Ovary (tissue), 7 donors: ENCODE measurements at regions not wholly inside any gene's neighbourhood (a gene's known extent, or its start where the extent isn't known, plus 50 kb on each side); places are given as distances from the start of the nearest gene placed in this dataset.

Experiments
- DNase-seq, 5 donors: peaks; one replicate each; pipeline ENCODE4 v3.0.0-alpha.2; 2019 to 2020
- H3K27ac ChIP-seq, 2 donors: fragments of 200-600 bp; one replicate each; pipeline versions ENCODE4 v1.5.1 to v1.8.0; 2019 to 2022
- H3K27me3 ChIP-seq: fragments of 200-600 bp; one replicate; pipeline ENCODE4 v1.8.0; 2022
- H3K36me3 ChIP-seq: fragments of 200-600 bp; sonication (generic); one replicate; pipeline ENCODE4 v1.5.1; 2019
- H3K4me1 ChIP-seq: one replicate; pipeline ENCODE4 v1.8.1; 2013; ENCODE audit warnings: mild to moderate bottlenecking, moderate library complexity; ENCODE audit not compliant: insufficient read depth
- H3K4me3 ChIP-seq: fragments of 200-600 bp; sonication (generic); one replicate; pipeline ENCODE4 v1.5.1; 2017
- H3K9me3 ChIP-seq, 2 donors: fragments of 200-600 bp in 1 of 2; sonication (generic) in 1 of 2; one replicate each; pipeline versions ENCODE4 v1.5.1 to v1.8.1; 2013 to 2019; ENCODE audit warnings: mild to moderate bottlenecking in 1 of 2, moderate library complexity in 1 of 2
- EP300 ChIP-seq: sonication (generic); formaldehyde crosslinking; IDR thresholded peaks from one replicate; pipeline ENCODE4 v1.6.1; 2017; ENCODE audit warnings: antibody characterized with exemption
- POLR2A ChIP-seq: fragments of 450-650 bp; IDR thresholded peaks from one replicate; pipeline ENCODE4 v1.6.1; 2017; ENCODE audit warnings: antibody characterized with exemption, mild to moderate bottlenecking, moderate library complexity
- WGBS, 3 donors: extraction: QIAGEN DNeasy Blood & Tissue Kit in 1 of 3; methylation state at CpG; one replicate each; pipeline versions ENCODE4 v1.1.5 to v1.1.7; 2013 to 2017; 5-methylcytosine and 5-hydroxymethylcytosine counted together
- intact Hi-C, 4 donors: fragments of 100-400 bp; cut with DNase I; formaldehyde crosslinking; loops; one replicate each; pipeline versions ENCODE4 v1.11.0 to v1.15.1; 2022 to 2023
- TF ChIP-seq, protein P1 (sequence below), 3 donors: fragments of 450-650 bp in 2 of 3; fragments of 200-600 bp in 1 of 3; IDR thresholded peaks; one replicate each; pipeline versions ENCODE4 v1.5.1 to v1.8.0; 2016 to 2022; ENCODE audit warnings: antibody characterized with exemption in 3 of 3, mild to moderate bottlenecking in 1 of 3
- donor health status: DM: no; HTN: no; CAD: no; lungs with moderate emphysema.
- donor health status: DM: no; HTN: no; CAD: no.
- donor health status: Bipolar disorder and iron deficiency.
- donor health status: DM: no; HTN: no; CAD: no.
- donor health status: DM: yes; HTN: yes; CAD: no.

DNA sequence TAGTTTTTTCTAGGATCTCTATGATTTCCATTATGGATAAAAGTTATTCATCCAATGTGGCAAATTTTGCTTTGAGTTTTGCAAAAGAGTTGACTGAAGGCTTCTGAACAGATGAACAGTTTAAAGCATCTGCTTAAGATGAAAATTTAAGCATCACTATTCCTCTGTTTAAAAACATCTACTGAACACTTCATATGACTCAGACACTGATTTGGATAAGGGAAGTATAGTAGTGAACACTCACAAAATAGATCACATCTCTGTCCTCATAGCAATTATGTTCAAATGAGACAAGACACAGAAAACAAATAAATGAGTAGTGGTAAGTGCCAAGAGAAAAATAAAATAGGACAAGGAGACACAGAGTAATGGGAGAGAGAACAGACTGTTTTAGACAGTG lies 157.3 kb downstream of the MBL2 start:
- Histone ChIP-seq H3K36me3 (no peaks in the 10 kb centered on the region), H3K4me1 (no peaks in the 10 kb centered on the region), H3K4me3 (no peak overlapping the region), H3K9me3 (no peaks in the 10 kb centered on the region), H3K27ac (no peak overlapping the region), H3K27me3 (no peaks in the 10 kb centered on the region)
- TF ChIP-seq EP300 (no peak), POLR2A (no peak)
- TF ChIP-seq, protein P1, sequence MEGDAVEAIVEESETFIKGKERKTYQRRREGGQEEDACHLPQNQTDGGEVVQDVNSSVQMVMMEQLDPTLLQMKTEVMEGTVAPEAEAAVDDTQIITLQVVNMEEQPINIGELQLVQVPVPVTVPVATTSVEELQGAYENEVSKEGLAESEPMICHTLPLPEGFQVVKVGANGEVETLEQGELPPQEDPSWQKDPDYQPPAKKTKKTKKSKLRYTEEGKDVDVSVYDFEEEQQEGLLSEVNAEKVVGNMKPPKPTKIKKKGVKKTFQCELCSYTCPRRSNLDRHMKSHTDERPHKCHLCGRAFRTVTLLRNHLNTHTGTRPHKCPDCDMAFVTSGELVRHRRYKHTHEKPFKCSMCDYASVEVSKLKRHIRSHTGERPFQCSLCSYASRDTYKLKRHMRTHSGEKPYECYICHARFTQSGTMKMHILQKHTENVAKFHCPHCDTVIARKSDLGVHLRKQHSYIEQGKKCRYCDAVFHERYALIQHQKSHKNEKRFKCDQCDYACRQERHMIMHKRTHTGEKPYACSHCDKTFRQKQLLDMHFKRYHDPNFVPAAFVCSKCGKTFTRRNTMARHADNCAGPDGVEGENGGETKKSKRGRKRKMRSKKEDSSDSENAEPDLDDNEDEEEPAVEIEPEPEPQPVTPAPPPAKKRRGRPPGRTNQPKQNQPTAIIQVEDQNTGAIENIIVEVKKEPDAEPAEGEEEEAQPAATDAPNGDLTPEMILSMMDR (IDR thresholded peaks at IDR 0.05), result no peak
- DNase-seq, result no peak
- intact Hi-C loops, result no loop called here

GRCh38 chr10:52615756-52616394 lies 156.7 kb downstream of the MBL2 start:
- H3K27me3 ChIP-seq, result no peaks in the 10 kb centered on the region
- H3K4me3 ChIP-seq, result no peak overlapping the region
- WGBS, 3 donors, result 69 to 76% (median 73%) methylated on average over 3 of the region's 3 CpGs
- no peaks in the 10 kb centered on the region for H3K36me3 ChIP-seq
- H3K27ac ChIP-seq, result no peak overlapping the region
- intact Hi-C loops, result no loop called here
- DNase-seq, result no peak
- H3K4me1 ChIP-seq, result no peaks in the 10 kb centered on the region
- H3K9me3 ChIP-seq, result no peaks in the 10 kb centered on the region
- TF ChIP-seq, protein P1 (IDR thresholded peaks at IDR 0.05), result no peak
- TF ChIP-seq POLR2A (no peak), EP300 (no peak)

GRCh38 chr10:52616395-52616764 lies 156.2 kb downstream of the MBL2 start:
- no peak for DNase-seq
- no peaks in the 10 kb centered on the region for H3K4me1 ChIP-seq
- no peak overlapping the region for H3K4me3 ChIP-seq
- TF ChIP-seq EP300 (no peak), POLR2A (no peak)
- TF ChIP-seq, protein P1 (IDR thresholded peaks at IDR 0.05), result no peak
- intact Hi-C loops, result no loop called here
- no peaks in the 10 kb centered on the region for H3K27me3 ChIP-seq
- no peaks in the 10 kb centered on the region for H3K9me3 ChIP-seq
- no peak overlapping the region for H3K27ac ChIP-seq
- 0 to 87% (median 73%) methylated on average over 1 of the region's 1 CpG for WGBS, 3 donors
- H3K36me3 ChIP-seq, result no peaks in the 10 kb centered on the region

GRCh38 chr10:52617346-52617745 lies 155.2 kb downstream of the MBL2 start:
- intact Hi-C loops, result no loop called here
- DNase-seq, result no peak
- TF ChIP-seq EP300, result no peak
- Histone ChIP-seq H3K4me1 (no peaks in the 10 kb centered on the region), H3K27ac (no peak overlapping the region), H3K27me3 (no peaks in the 10 kb centered on the region), H3K4me3 (no peak overlapping the region), H3K36me3 (no peaks in the 10 kb centered on the region), H3K9me3 (no peaks in the 10 kb centered on the region)
- WGBS, 3 donors, result 82 to 95% (median 84%) methylated on average over 1 of the region's 1 CpG

DNA sequence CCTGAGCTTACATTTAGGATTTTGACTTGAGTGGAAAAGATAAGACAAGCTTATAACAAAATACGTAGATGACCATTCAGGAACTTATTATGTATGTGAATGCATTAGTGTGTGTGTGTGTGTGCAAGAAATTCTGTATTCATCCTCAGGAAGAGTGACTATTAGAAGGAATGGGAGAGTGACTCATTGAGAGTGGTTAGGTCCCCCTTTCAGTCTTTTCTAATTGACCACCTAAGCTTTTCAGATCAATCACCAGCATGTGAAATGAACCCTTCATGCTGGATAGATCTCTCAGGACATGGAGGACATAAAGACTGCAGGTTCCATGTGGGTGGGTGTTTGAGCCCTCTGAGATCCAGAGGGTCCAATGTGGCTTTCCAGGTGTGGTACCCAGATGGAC lies 153.5 kb downstream of the MBL2 start:
- TF ChIP-seq, protein P1 (IDR thresholded peaks at IDR 0.05), result no peak
- no peak for TF ChIP-seq POLR2A
- H3K4me3 ChIP-seq, result no peak overlapping the region
- intact Hi-C loops, result no loop called here
- H3K27me3 ChIP-seq, result no peaks in the 10 kb centered on the region
- 78 to 88% (median 80%) methylated on average over 1 of the region's 1 CpG for WGBS, 3 donors
- DNase-seq, result no peak
- H3K4me1 ChIP-seq, result no peaks in the 10 kb centered on the region
- H3K9me3 ChIP-seq, result no peaks in the 10 kb centered on the region
- no peak overlapping the region for H3K27ac ChIP-seq
- H3K36me3 ChIP-seq, result no peaks in the 10 kb centered on the region
